ENCODE measurements at regions not wholly inside any gene's neighbourhood (a gene's known extent, or its start where the extent isn't known, plus 50 kb on each side); places are given as distances from the start of the nearest gene placed in this dataset.
"Not testable (repeated sequence)": the region's sequence is repeated elsewhere in the genome, so short reads cannot be mapped to it uniquely, and the experiment has no call there.

DNA sequence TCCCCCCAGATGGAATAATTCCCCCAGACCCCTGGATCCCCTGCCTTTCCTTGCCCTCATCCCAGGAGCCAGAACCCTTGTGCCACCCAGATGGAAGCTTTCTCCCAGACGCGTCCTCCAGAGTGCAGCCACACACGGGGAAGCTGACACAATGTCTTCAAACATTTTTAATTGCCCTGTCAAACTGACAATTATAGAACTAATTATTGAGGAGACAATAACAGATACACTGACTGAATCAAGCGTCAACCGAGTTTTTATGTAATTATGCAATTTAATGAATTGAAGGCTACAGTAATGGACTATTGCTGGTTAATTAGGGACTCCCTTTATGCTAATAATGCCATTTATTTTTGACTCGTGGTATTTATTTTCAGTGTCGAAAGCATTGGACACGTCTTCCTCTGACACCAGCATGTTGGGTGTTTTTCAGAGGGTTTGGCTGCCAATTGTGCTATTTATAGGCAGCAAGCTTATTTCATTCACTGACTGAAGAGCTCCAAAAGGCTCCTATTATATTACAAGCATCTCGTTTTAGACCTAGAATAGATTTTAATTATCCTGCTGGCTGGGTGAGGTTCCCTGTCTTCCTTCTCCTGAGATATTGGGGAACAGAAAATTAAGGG is 298.2 kb upstream of the C16orf82 start:
- DNase-seq (ENCODE audit: low read depth in 1 of 2, low spot score in 1 of 2), result no peak

DNA sequence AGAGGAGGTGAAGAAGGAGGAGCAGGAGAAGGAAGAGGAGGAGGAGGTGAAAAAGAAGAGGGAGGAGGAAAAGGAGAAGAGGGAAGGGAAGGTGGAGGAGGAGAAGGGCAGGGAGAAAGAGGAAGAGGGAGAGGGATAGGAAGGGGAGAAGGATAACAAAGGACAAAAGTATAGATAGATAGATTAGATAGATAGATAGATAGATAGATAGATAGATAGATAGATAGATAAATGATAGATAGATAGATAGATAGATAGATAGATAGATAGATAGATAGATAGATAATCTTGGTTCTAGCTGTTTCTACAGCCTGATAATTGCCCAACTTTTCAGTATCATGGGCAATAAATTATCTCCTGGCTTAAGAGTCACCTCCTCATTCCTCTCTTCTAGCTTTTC is 296.2 kb upstream of the C16orf82 start:
- DNase-seq (ENCODE audit: low read depth in 1 of 2, low spot score in 1 of 2), result no peak

DNA sequence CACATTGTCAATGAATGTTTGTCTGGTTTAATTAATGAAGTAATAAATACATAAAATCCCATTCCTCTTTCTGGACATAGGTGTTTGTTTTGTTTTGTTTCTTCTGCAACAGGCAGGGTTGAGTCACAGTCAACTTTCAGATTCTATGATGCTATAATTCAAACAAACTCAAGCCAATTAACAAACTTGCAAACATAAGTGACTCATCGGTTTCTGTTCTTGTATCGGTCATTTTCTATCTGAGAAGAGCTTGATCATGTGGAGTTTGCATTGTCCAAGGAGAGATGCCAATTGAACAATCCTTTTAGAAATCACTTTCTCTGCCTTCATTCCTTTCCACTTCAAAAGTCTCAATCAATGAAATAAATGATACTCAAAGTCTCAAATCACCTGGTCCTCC is 294.2 kb upstream of the C16orf82 start:
- DNase-seq (ENCODE audit: low read depth in 1 of 2, low spot score in 1 of 2), result no peak

DNA sequence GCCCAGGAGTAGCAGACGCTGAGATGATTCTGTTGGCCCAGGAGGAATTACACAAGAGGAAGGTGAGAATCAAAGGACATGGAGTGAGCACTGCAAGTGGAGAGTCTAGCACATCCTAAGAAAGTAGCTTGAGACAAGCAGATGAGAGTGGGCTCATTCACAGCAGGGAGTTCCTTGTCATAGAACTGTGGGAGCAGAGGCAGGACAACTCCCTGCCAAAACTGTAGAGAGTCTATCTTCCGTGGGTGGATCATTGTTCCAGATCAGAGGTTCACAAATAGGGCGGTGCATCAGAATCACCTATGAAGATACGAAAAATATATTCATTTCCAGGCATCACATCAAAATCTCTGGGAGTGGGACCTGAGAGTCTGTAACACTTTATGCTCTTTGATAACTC is 288.9 kb upstream of the C16orf82 start:
- DNase-seq (ENCODE audit: low read depth in 1 of 2, low spot score in 1 of 2), result no peak

- DNase-seq (ENCODE audit: low read depth in 1 of 2, low spot score in 1 of 2), result no peak
Observed at GRCh38 chr16:26787924-26788323, 278.8 kb upstream of the C16orf82 start.

GRCh38 chr16:26791169-26791568 is 275.6 kb upstream of the C16orf82 start:
- DNase-seq (ENCODE audit: low read depth in 1 of 2, low spot score in 1 of 2), result no peak

GRCh38 chr16:26795184-26795583 is 271.5 kb upstream of the C16orf82 start:
- DNase-seq (ENCODE audit: low read depth in 1 of 2, low spot score in 1 of 2), result no peak

- no peak for DNase-seq (ENCODE audit: low read depth in 1 of 2, low spot score in 1 of 2)
Observed at GRCh38 chr16:26801628-26802027, 265.1 kb upstream of the C16orf82 start.

- DNase-seq (ENCODE audit: low read depth in 1 of 2, low spot score in 1 of 2), result no peak
Observed at GRCh38 chr16:26802440-26802839, 264.3 kb upstream of the C16orf82 start.

DNA sequence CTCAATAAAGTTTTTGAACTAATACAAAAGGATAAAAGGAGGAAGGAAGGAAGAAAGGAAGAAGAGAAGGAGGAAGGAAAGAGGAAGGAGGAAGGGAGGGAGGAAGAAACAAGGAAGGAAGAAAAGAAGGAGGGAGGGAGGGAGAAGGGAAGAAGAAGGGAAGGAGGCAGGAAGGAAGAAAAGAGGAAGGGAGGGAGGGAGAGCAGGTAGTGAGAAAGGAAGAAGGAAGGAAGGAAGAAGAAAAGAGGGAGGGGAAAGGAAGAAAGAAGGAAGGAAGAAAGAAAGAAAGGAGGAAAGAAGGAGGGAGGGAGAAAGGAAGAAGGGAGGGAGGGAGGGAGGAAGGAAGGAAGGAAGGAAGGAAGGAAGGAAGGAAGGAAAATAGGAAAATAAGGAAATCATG is 263.8 kb upstream of the C16orf82 start:
- no peak for DNase-seq (ENCODE audit: low read depth in 1 of 2, low spot score in 1 of 2)

- no peak for DNase-seq (ENCODE audit: low read depth in 1 of 2, low spot score in 1 of 2)
Observed at GRCh38 chr16:26806657-26807056, 260.1 kb upstream of the C16orf82 start.

DNA sequence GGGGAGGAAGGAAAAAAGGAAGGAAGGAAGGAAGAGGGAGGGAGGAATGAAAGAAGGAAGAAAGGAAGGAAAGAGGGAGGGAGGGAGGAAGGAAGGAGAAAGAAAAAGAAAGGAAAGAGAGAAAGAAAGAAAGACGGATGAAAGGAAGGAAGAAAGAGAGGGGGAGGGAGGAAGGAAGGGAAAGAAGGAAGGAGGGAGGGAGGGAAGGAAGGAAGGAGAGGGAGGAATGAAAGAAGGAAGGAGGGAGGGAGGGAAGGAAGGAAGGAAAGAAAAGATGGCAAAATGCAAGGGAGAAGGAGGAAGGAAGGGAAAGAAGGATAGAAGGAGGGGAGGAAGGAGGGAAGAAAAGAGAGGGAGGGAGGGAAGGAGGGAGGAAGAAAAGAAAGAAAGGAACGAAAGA is 257.3 kb upstream of the C16orf82 start:
- DNase-seq (ENCODE audit: low read depth in 1 of 2, low spot score in 1 of 2), result no peak

DNA sequence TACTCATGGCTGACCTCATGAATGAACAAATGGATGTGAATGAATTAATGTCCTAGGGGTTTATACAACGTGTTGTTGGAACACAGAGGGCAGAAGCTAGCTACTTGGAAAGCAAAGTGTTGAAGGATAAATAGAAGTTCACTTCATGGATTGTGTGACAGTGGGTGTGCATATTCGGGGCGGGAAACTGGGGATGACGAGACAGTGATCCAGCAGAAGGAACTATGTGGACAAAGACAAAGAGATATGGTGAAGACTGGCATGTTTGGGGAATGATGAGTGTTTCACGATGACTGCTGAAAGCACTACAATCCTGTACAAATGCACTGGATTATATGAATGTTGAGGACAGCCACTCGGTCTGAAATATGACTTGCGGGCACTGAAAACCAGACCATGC is 250.5 kb upstream of the C16orf82 start:
- no peak for DNase-seq (ENCODE audit: low read depth in 1 of 2, low spot score in 1 of 2)

DNA sequence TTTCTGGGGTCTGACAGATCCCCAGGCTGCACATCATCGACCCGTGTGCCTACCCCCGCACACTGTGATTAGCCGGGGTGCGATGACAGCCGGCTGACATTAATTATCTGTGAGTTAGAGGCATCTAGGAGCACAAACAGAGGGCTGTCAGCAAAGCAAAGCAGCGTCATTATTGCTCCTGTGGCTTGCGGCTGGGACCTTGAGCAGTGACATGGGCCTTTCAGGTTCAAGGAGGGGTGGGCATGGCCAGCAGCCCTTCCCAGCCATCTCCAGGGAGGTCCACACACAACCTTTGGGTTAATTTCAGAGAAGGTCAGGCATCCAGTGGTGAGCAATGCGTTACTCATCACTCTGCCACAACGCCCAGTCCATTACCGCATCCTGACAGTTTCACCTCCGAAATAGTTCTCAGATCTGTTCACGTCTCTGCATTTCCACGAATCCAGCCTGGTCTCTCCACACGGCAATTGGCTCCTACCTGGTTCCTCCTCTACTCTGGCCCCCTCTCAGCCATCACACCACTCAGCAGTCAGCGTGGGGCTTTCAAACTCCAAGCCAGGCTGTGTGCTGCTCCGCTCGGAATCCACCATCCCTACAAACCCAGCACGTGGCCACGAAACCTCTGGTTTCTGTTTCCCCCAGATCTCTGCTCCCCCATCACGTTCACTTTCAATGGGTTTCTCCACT is 249.7 kb upstream of the C16orf82 start:
- no peak for DNase-seq (ENCODE audit: low read depth in 1 of 2, low spot score in 1 of 2)

GRCh38 chr16:26818393-26818792 is 248.3 kb upstream of the C16orf82 start:
- no peak for DNase-seq (ENCODE audit: low read depth in 1 of 2, low spot score in 1 of 2)

DNA sequence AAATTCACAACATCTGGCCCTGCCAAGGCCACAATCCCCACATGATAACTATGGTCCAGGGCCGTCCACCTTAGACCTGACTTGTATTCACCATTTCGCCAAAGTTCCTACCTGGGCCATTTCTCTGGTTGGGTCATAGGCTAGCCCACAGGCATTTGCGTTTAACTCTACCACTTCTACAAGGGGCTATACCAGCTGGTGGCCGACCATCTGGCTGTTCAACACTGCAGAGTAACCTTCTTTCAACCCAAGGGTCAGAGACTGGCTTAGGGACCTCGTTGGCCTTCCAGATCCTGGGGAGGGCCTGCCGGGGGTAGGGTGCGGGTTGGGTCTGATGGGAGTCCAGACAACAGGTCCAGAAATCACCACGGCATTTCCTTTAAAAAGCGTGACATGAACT is 242.3 kb upstream of the C16orf82 start:
- DNase-seq (ENCODE audit: low read depth in 1 of 2, low spot score in 1 of 2), result no peak

GRCh38 chr16:26826500-26826899 is 240.2 kb upstream of the C16orf82 start:
- no peak for DNase-seq (ENCODE audit: low read depth in 1 of 2, low spot score in 1 of 2)

DNA sequence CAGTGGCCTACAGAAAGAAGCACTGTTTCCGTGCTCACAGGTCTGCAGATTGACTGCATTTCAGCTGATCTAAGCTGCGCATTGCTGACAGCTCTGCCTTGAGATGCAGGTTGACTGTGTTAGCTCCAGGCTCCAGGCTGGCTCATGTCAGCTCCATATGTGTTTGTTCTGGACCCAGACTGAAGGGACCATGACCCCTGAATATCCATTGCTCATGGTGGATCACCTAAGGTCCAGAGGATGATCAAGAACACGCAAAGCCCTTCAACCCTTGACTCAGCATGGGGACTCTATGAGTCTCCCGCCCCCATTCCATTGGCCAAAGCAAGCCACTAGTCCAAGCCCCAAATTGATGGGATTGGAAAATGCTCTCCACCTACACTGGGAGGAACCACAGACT is 239.3 kb upstream of the C16orf82 start:
- no peak for DNase-seq (ENCODE audit: low read depth in 1 of 2, low spot score in 1 of 2)

GRCh38 chr16:26830428-26831127 is 236.1 kb upstream of the C16orf82 start:
- DNase-seq (ENCODE audit: low read depth in 1 of 2, low spot score in 1 of 2), result no peak

GRCh38 chr16:26836114-26836513 is 230.6 kb upstream of the C16orf82 start:
- DNase-seq (ENCODE audit: low read depth in 1 of 2, low spot score in 1 of 2), result not testable (repeated sequence)

DNA sequence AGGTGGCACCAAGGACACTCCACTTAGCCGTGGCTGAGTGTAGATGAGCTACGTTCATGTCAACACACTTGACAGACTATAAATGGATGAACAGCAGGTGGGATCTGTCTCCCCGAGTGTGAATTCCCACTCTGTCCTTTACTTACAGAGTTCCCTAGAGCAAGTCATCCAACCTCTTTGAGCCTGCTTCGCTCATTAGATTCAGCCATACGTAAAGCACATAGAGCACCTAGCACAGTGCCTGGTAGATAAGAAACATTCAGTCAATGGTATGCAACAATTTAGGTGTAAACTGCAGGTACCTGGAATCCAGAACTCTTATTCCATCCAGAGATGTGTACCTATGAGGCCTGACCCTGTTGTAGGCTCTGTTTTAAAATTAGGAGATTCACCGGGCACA is 227.8 kb upstream of the C16orf82 start:
- DNase-seq (ENCODE audit: low read depth in 1 of 2, low spot score in 1 of 2), result no peak

GRCh38 chr16:26840691-26841090 is 226.0 kb upstream of the C16orf82 start:
- no peak for DNase-seq (ENCODE audit: low read depth in 1 of 2, low spot score in 1 of 2)

DNA sequence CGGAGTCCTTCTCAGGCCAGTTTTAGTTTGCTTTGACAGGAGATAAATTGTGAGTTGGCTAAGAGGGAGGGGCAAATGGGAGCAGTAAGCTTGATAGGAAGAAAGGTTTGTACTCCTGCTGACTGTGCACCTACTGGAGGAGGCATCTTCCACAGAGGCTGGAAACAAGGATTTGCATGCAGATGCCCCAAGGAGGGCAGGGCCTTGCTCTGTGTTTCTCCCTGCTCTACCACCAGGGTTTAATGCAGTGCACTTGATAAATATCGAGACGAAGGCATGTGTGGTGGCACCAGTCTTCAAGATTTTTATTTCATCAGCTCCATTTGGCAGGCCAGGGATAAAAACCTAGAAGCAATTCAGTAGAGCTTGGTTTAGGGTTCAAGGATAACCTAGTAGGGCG is 210.5 kb upstream of the C16orf82 start:
- DNase-seq (ENCODE audit: low read depth in 1 of 2, low spot score in 1 of 2), result no peak

All from activated T-helper 1 cell treated with anti-CD3 and anti-CD28 coated beads, Interleukin-2, amount 50 U/mL, for 16 hours (primary cell).